ENCODE measurements at regions not wholly inside any gene's neighbourhood (a gene's known extent, or its start where the extent isn't known, plus 50 kb on each side); places are given as distances from the start of the nearest gene placed in this dataset.

- no peak for TF ChIP-seq CTCF (conservative IDR thresholded peaks at IDR 0.05 in 1 of 2, IDR thresholded peaks at IDR 0.05 in 1 of 2; ENCODE audit: low read depth in 1 of 2, low read length in 2 of 2)
- TF ChIP-seq EZH2 (IDR thresholded peaks at IDR 0.05; ENCODE audit: low read length, missing control alignments) = no peak
- no peak overlapping the region for H2AFZ ChIP-seq (ENCODE audit: low read length)
- H3K4me3 ChIP-seq (replicated peaks in 1 of 4; ENCODE audit: control extremely low read depth in 1 of 4, insufficient read depth in 1 of 4, low read depth in 3 of 4, low read length in 4 of 4) = peak overlapping the region in 2 of 4 experiments; percentile 20 to 45
- DNase-seq (ENCODE audit: low read depth in 2 of 2) = peak; percentile 6 to 65
- H3K79me2 ChIP-seq (ENCODE audit: control insufficient read depth, insufficient read depth, low read length) = no peaks in the 10 kb centered on the region
- H3K36me3 ChIP-seq (ENCODE audit: control insufficient read depth, insufficient read depth, low read length) = no peaks in the 10 kb centered on the region
- no peaks in the 10 kb centered on the region for H4K20me1 ChIP-seq (ENCODE audit: control insufficient read depth, extremely low read depth, insufficient read depth, low read length)
- no peaks in the 10 kb centered on the region for H3K27me3 ChIP-seq (ENCODE audit: control insufficient read depth, insufficient read depth, low read length)
- no peak overlapping the region for H3K9ac ChIP-seq (ENCODE audit: insufficient read depth, low read length)
- no peaks in the 10 kb centered on the region for H3K4me1 ChIP-seq (ENCODE audit: control insufficient read depth, extremely low read depth, insufficient read depth, low read length)
- H3K9me3 ChIP-seq (ENCODE audit: control insufficient read depth, insufficient read depth, low read depth, low read length) = no peaks in the 10 kb centered on the region
- H3K4me2 ChIP-seq (ENCODE audit: extremely low read depth, insufficient read depth, low read length) = no peak overlapping the region
- H3K27ac ChIP-seq (ENCODE audit: insufficient read depth, low read length) = no peak overlapping the region
Observed at GRCh38 chr2:236507393-236508085, 62.1 kb upstream of the ACKR3 start.

GRCh38 chr2:236508466-236508865, 61.2 kb upstream of the ACKR3 start:
- Histone ChIP-seq H3K9ac (ENCODE audit: insufficient read depth, low read length) (no peak overlapping the region), H3K27ac (ENCODE audit: insufficient read depth, low read length) (no peak overlapping the region), H3K4me2 (ENCODE audit: extremely low read depth, insufficient read depth, low read length) (no peak overlapping the region), H2AFZ (ENCODE audit: low read length) (no peak overlapping the region), H3K79me2 (ENCODE audit: control insufficient read depth, insufficient read depth, low read length) (no peaks in the 10 kb centered on the region), H3K9me3 (ENCODE audit: control insufficient read depth, insufficient read depth, low read depth, low read length) (no peaks in the 10 kb centered on the region), H4K20me1 (ENCODE audit: control insufficient read depth, extremely low read depth, insufficient read depth, low read length) (no peaks in the 10 kb centered on the region), H3K36me3 (ENCODE audit: control insufficient read depth, insufficient read depth, low read length) (no peaks in the 10 kb centered on the region), H3K4me1 (ENCODE audit: control insufficient read depth, extremely low read depth, insufficient read depth, low read length) (no peaks in the 10 kb centered on the region), H3K4me3 (replicated peaks in 1 of 4; ENCODE audit: control extremely low read depth in 1 of 4, insufficient read depth in 1 of 4, low read depth in 3 of 4, low read length in 4 of 4) (no peak overlapping the region), H3K27me3 (ENCODE audit: control insufficient read depth, insufficient read depth, low read length) (no peaks in the 10 kb centered on the region)
- no peak for TF ChIP-seq EZH2 (IDR thresholded peaks at IDR 0.05; ENCODE audit: low read length, missing control alignments)
- no peak for TF ChIP-seq CTCF (conservative IDR thresholded peaks at IDR 0.05 in 1 of 2, IDR thresholded peaks at IDR 0.05 in 1 of 2; ENCODE audit: low read depth in 1 of 2, low read length in 2 of 2)
- no peak for DNase-seq (ENCODE audit: low read depth in 2 of 2)

GRCh38 chr2:236510034-236510433, 59.6 kb upstream of the ACKR3 start:
- Histone ChIP-seq H4K20me1 (ENCODE audit: control insufficient read depth, extremely low read depth, insufficient read depth, low read length) (no peaks in the 10 kb centered on the region), H3K36me3 (ENCODE audit: control insufficient read depth, insufficient read depth, low read length) (no peaks in the 10 kb centered on the region), H3K9me3 (ENCODE audit: control insufficient read depth, insufficient read depth, low read depth, low read length) (no peaks in the 10 kb centered on the region), H3K9ac (ENCODE audit: insufficient read depth, low read length) (no peak overlapping the region), H2AFZ (ENCODE audit: low read length) (no peak overlapping the region), H3K27ac (ENCODE audit: insufficient read depth, low read length) (no peak overlapping the region), H3K79me2 (ENCODE audit: control insufficient read depth, insufficient read depth, low read length) (no peaks in the 10 kb centered on the region), H3K4me3 (replicated peaks in 1 of 4; ENCODE audit: control extremely low read depth in 1 of 4, insufficient read depth in 1 of 4, low read depth in 3 of 4, low read length in 4 of 4) (no peak overlapping the region), H3K4me2 (ENCODE audit: extremely low read depth, insufficient read depth, low read length) (no peak overlapping the region), H3K27me3 (ENCODE audit: control insufficient read depth, insufficient read depth, low read length) (no peaks in the 10 kb centered on the region), H3K4me1 (ENCODE audit: control insufficient read depth, extremely low read depth, insufficient read depth, low read length) (no peaks in the 10 kb centered on the region)
- no peak for DNase-seq (ENCODE audit: low read depth in 2 of 2)
- TF ChIP-seq CTCF (conservative IDR thresholded peaks at IDR 0.05 in 1 of 2, IDR thresholded peaks at IDR 0.05 in 1 of 2; ENCODE audit: low read depth in 1 of 2, low read length in 2 of 2) = no peak

Measured in fibroblast of lung (primary cell).